PC-3 (cell line): ENCODE measurements at regions not wholly inside any gene's neighbourhood (a gene's known extent, or its start where the extent isn't known, plus 50 kb on each side); places are given as distances from the start of the nearest gene placed in this dataset.

ENCODE experiments used
- CTCF ChIP-seq: fragments of 300-600 bp; sonication (generic); conservative IDR thresholded peaks from 2 replicates; pipeline ENCODE4 v1.5.1; 2017; ENCODE audit warnings: antibody characterized with exemption, low read depth, mild to moderate bottlenecking, low read length
- EZH2 ChIP-seq: fragments of 300-600 bp; sonication (generic); IDR thresholded peaks from one replicate; pipeline ENCODE4 v1.6.1; 2017; ENCODE audit warnings: antibody characterized with exemption, mild to moderate bottlenecking, low read length; ENCODE audit not compliant: unreplicated experiment

DNA sequence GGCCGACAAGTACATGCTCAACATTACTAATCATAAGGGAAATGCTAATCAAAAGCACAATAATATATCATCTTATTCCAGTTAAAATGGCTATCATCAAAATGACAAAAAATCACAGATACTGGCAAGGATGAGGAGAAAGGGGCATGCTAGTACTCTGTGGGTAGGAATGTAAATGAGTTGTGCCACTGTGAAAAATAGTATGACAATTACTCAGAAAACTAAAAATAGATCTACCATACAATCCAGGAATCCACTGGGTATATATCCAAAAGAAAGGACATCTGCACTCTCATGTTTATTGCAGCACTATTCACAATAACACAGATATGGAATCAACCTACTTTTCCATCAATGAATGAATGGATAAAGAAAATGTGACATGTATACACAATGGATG, 1256.5 kb downstream of the SI start:
- TF ChIP-seq CTCF (no peak), EZH2 (no peak)
